HepG2 (cell line): ENCODE measurements at regions not wholly inside any gene's neighbourhood (a gene's known extent, or its start where the extent isn't known, plus 50 kb on each side); places are given as distances from the start of the nearest gene placed in this dataset.

Source experiments
- DNMT3B ChIP-seq: conservative IDR thresholded peaks from 2 replicates; pipeline ENCODE4 v1.6.1; 2016; ENCODE audit warnings: missing biosample characterization, control low read depth
- FOXO1 ChIP-seq: sonication (generic); formaldehyde crosslinking; IDR thresholded peaks from 2 replicates; pipeline ENCODE4 v1.4.0; 2020; ENCODE audit warnings: missing genetic modification reagents
- FUBP1 ChIP-seq: sonication (generic); formaldehyde crosslinking; IDR thresholded peaks from 2 replicates; pipeline ENCODE4 v1.5.1; 2020; ENCODE audit warnings: missing genetic modification reagents, mild to moderate bottlenecking, borderline replicate concordance
- GPBP1L1 ChIP-seq: sonication (generic); formaldehyde crosslinking; IDR thresholded peaks from 2 replicates; pipeline ENCODE4 v1.5.0; 2020; ENCODE audit warnings: mild to moderate bottlenecking, missing genetic modification reagents
- HOXA3 ChIP-seq: sonication (generic); formaldehyde crosslinking; IDR thresholded peaks from 2 replicates; pipeline ENCODE4 v1.5.0; 2020; ENCODE audit warnings: missing genetic modification reagents
- MAFK ChIP-seq, 2 experiments: IDR thresholded peaks in 1 of 2; conservative IDR thresholded peaks in 1 of 2; 2 replicates each; pipeline ENCODE4 v1.6.1; 2011; ENCODE audit warnings: improper control_type of control experiment in 2 of 2, low read length in 2 of 2
- MEF2D ChIP-seq: sonication (generic); formaldehyde crosslinking; IDR thresholded peaks from 2 replicates; pipeline ENCODE4 v1.5.1; 2020; ENCODE audit warnings: mild to moderate bottlenecking, missing genetic modification reagents
- PBX3 ChIP-seq: sonication (generic); formaldehyde crosslinking; IDR thresholded peaks from 2 replicates; pipeline ENCODE4 v1.8.1; 2023; ENCODE audit warnings: missing genetic modification reagents, inconsistent platforms, borderline replicate concordance
- POGK ChIP-seq: sonication (generic); formaldehyde crosslinking; conservative IDR thresholded peaks from 2 replicates; pipeline ENCODE4 v1.8.0; 2022; ENCODE audit warnings: mild to moderate bottlenecking, moderate library complexity, missing genetic modification reagents
- SAFB2 ChIP-seq: sonication (generic); formaldehyde crosslinking; IDR thresholded peaks from 2 replicates; pipeline ENCODE4 v1.5.1; 2020; ENCODE audit warnings: missing genetic modification reagents, low read depth, mild to moderate bottlenecking, borderline replicate concordance
- SOX13 ChIP-seq, 3 experiments: fragments of 450-650 bp in 1 of 3; sonication (generic) in 1 of 3; formaldehyde crosslinking in 1 of 3; IDR thresholded peaks in 2 of 3; conservative IDR thresholded peaks in 1 of 3; 2 replicates each; pipeline versions ENCODE4 v1.5.0 to v1.6.1; 2016 to 2020; ENCODE audit warnings: antibody characterized with exemption in 1 of 3, mild to moderate bottlenecking in 1 of 3, missing compliant biosample characterization in 1 of 3, missing genetic modification reagents in 1 of 3, moderate library complexity in 1 of 3
- TEAD3 ChIP-seq: optimal IDR thresholded peaks from 2 replicates; pipeline ENCODE3; 2016; ENCODE audit warnings: borderline replicate concordance
- ZBTB3 ChIP-seq: sonication (generic); formaldehyde crosslinking; IDR thresholded peaks from 2 replicates; pipeline ENCODE4 v1.4.0; 2020; ENCODE audit warnings: low read depth, mild to moderate bottlenecking, moderate library complexity, missing genetic modification reagents, borderline replicate concordance
- ZNF605 ChIP-seq: sonication (generic); formaldehyde crosslinking; IDR thresholded peaks from 2 replicates; pipeline ENCODE4 v1.8.0; 2022; ENCODE audit warnings: mild to moderate bottlenecking, missing genetic modification reagents
- ZNF629 ChIP-seq: sonication (generic); formaldehyde crosslinking; conservative IDR thresholded peaks from 2 replicates; pipeline ENCODE4 v1.5.0; 2020; ENCODE audit warnings: missing genetic modification reagents
- ZNF720 ChIP-seq: sonication (generic); formaldehyde crosslinking; IDR thresholded peaks from 2 replicates; pipeline ENCODE4 v1.4.0; 2020; ENCODE audit warnings: missing genetic modification reagents
- ZUFSP ChIP-seq: sonication (generic); formaldehyde crosslinking; IDR thresholded peaks from 2 replicates; pipeline ENCODE4 v1.9.0; 2021; ENCODE audit warnings: missing genetic modification reagents, mild to moderate bottlenecking, borderline replicate concordance

- TF ChIP-seq SAFB2 (CRISPR knock-in tag) = no peak
- TF ChIP-seq ZNF720 (CRISPR knock-in tag) = no peak
- TF ChIP-seq HOXA3 = peak; percentile 14; the same call in 1 of the 2 replicates
- TF ChIP-seq ZUFSP (CRISPR knock-in tag) = no peak
- no peak for TF ChIP-seq ZBTB3
- no peak for TF ChIP-seq MAFK (conservative IDR thresholded peaks at IDR 0.05 in 1 of 2, IDR thresholded peaks at IDR 0.05 in 1 of 2; ENCODE audit: low read length in 2 of 2)
- no peak for TF ChIP-seq GPBP1L1 (CRISPR knock-in tag)
- no peak for TF ChIP-seq ZNF605 (CRISPR knock-in tag)
- no peak for TF ChIP-seq PBX3 (CRISPR knock-in tag)
- TF ChIP-seq ZNF629 (CRISPR knock-in tag) = no peak
- 0 out of 2 replicates have a peak, but pooled peaks have one; percentile 31 for TF ChIP-seq POGK
- TF ChIP-seq TEAD3 (CRISPR knock-in tag) = no peak
- TF ChIP-seq MEF2D (CRISPR knock-in tag) = no peak
- TF ChIP-seq FOXO1 (CRISPR knock-in tag) = 0 out of 2 replicates have a peak, but pooled peaks have one; percentile 9
- TF ChIP-seq DNMT3B = no peak
- TF ChIP-seq SOX13 (IDR thresholded peaks at IDR 0.05) = no peak
- TF ChIP-seq SOX13 (CRISPR knock-in tag; conservative IDR thresholded peaks at IDR 0.05 in 1 of 2, IDR thresholded peaks at IDR 0.05 in 1 of 2) = 0 out of 4 replicates have a peak, but pooled peaks of 1 of the 2 experiments have one; percentile 20
- no peak for TF ChIP-seq FUBP1 (CRISPR knock-in tag)
Measured at GRCh38 chr1:86811142-86811924, 102.6 kb downstream of the SELENOF start (continued).
